WTC11 (cell line): ENCODE measurements at regions not wholly inside any gene's neighbourhood (a gene's known extent, or its start where the extent isn't known, plus 50 kb on each side); places are given as distances from the start of the nearest gene placed in this dataset.

Experiments used
- CREB1 ChIP-seq: sonication (generic); formaldehyde crosslinking; IDR thresholded peaks from 2 replicates; pipeline ENCODE4 v1.8.0; 2023; ENCODE audit warnings: mild to moderate bottlenecking, missing genetic modification reagents
- CTCF ChIP-seq: fragments of 200-600 bp; IDR thresholded peaks from 2 replicates; pipeline ENCODE4 v1.8.0; 2022; ENCODE audit warnings: antibody characterized with exemption
- USF1 ChIP-seq: sonication (generic); formaldehyde crosslinking; IDR thresholded peaks from 2 replicates; pipeline ENCODE4 v1.8.0; 2022; ENCODE audit warnings: mild to moderate bottlenecking, missing genetic modification reagents
- ZNF138 ChIP-seq: sonication (generic); formaldehyde crosslinking; conservative IDR thresholded peaks from 2 replicates; pipeline ENCODE4 v1.8.1; 2022; ENCODE audit warnings: mild to moderate bottlenecking, moderate library complexity, missing genetic modification reagents

GRCh38 chr16:13483121-13483520 is 436.8 kb upstream of the ERCC4 start:
- no peak for TF ChIP-seq CTCF
- no peak for TF ChIP-seq USF1 (CRISPR knock-in tag)
- TF ChIP-seq ZNF138, result no peak
- no peak for TF ChIP-seq CREB1 (CRISPR knock-in tag)
